Vagina (tissue), 2 donors: ENCODE measurements at regions not wholly inside any gene's neighbourhood (a gene's known extent, or its start where the extent isn't known, plus 50 kb on each side); places are given as distances from the start of the nearest gene placed in this dataset.

Experiments used
- CTCF ChIP-seq, 3 experiments: fragments of 450-650 bp in 2 of 3; fragments of 200-600 bp in 1 of 3; sonication (generic) in 1 of 3; IDR thresholded peaks; one replicate each; pipeline ENCODE4 v1.5.1; 2017 to 2019; ENCODE audit warnings: antibody characterized with exemption in 3 of 3, mild to moderate bottlenecking in 2 of 3, moderate library complexity in 2 of 3
- POLR2A ChIP-seq, 2 donors: fragments of 450-650 bp; IDR thresholded peaks; one replicate each; pipeline ENCODE4 v1.6.1; 2017; ENCODE audit warnings: antibody characterized with exemption in 2 of 2, mild to moderate bottlenecking in 2 of 2, moderate library complexity in 2 of 2
- POLR2AphosphoS5 ChIP-seq, 2 donors: sonication (generic); formaldehyde crosslinking; IDR thresholded peaks; one replicate each; pipeline ENCODE4 v1.9.0; 2017; ENCODE audit warnings: antibody characterized with exemption in 2 of 2, mild to moderate bottlenecking in 2 of 2, low read depth in 1 of 2; ENCODE audit not compliant: insufficient read depth in 1 of 2

GRCh38 chr9:32278991-32279390, 105.5 kb upstream of the ACO1 start:
- TF ChIP-seq CTCF (IDR thresholded peaks at IDR 0.05) (no peak), POLR2AphosphoS5 (IDR thresholded peaks at IDR 0.05; ENCODE audit: insufficient read depth in 1 of 2, low read depth in 1 of 2) (no peak), POLR2A (IDR thresholded peaks at IDR 0.05) (no peak)
